Ovary (tissue), 3 donors: ENCODE measurements at regions not wholly inside any gene's neighbourhood (a gene's known extent, or its start where the extent isn't known, plus 50 kb on each side); places are given as distances from the start of the nearest gene placed in this dataset.

Source experiments
- CTCF ChIP-seq, 3 donors: fragments of 450-650 bp in 2 of 3; fragments of 200-600 bp in 1 of 3; IDR thresholded peaks; one replicate each; pipeline versions ENCODE4 v1.5.1 to v1.8.0; 2016 to 2022; ENCODE audit warnings: antibody characterized with exemption in 3 of 3, mild to moderate bottlenecking in 1 of 3
- EP300 ChIP-seq: sonication (generic); formaldehyde crosslinking; IDR thresholded peaks from one replicate; pipeline ENCODE4 v1.6.1; 2017; ENCODE audit warnings: antibody characterized with exemption
- POLR2A ChIP-seq: fragments of 450-650 bp; IDR thresholded peaks from one replicate; pipeline ENCODE4 v1.6.1; 2017; ENCODE audit warnings: antibody characterized with exemption, mild to moderate bottlenecking, moderate library complexity
- donor health status: DM: no; HTN: no; CAD: no.

GRCh38 chr1:229989591-229990248 lies 77.3 kb upstream of the GALNT2 start:
- TF ChIP-seq CTCF (IDR thresholded peaks at IDR 0.05) (no peak), POLR2A (no peak), EP300 (no peak)
